Activated T-cell treated with anti-CD3 and anti-CD28 coated beads, Interleukin-2, amount 50 U/mL, for 24 hours (primary cell): ENCODE measurements at regions not wholly inside any gene's neighbourhood (a gene's known extent, or its start where the extent isn't known, plus 50 kb on each side); places are given as distances from the start of the nearest gene placed in this dataset.

ENCODE experiments used
- DNase-seq: peaks from one replicate; pipeline ENCODE4 v3.0.0-alpha.2; 2020
- H3K27ac Mint-ChIP-seq: 2 replicates; pipeline ENCODE4 v1.8.0; 2020; ENCODE audit warnings: mild to moderate bottlenecking, mixed read lengths
- H3K27me3 Mint-ChIP-seq: 2 replicates; pipeline ENCODE4 v1.8.0; 2020; ENCODE audit warnings: mixed read lengths
- H3K36me3 Mint-ChIP-seq: 2 replicates; pipeline ENCODE4 v1.8.0; 2020; ENCODE audit warnings: low read depth, mixed read lengths
- H3K4me1 Mint-ChIP-seq: 2 replicates; pipeline ENCODE4 v1.8.0; 2020; ENCODE audit warnings: low read depth, mixed read lengths
- H3K4me3 Mint-ChIP-seq: 2 replicates; pipeline ENCODE4 v1.8.0; 2020; ENCODE audit warnings: mild to moderate bottlenecking, moderate library complexity, mixed read lengths
- H3K9me3 Mint-ChIP-seq: 2 replicates; pipeline ENCODE4 v1.8.0; 2020; ENCODE audit warnings: mixed read lengths

DNA sequence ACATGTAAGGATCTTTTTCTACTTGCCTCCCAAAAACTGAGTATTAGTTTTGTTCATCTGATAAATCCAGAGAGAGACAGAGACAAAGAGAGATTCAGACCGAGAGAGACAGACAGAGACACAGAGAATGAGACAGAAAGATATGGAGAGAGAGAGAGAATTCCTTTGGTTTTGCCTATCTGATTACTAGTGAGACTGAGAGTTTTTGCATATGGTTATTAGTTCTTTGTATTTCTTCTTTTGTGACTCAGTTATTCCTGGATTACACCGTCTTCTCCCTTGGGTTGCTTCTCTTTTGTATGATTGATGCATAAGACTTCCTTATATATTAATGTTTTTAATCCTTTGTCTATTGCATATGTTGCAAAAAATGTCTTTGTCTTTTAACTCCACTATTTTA is 91.2 kb upstream of the SPATA31C2 start:
- H3K4me1 Mint-ChIP-seq = no peaks in the 10 kb centered on the region
- H3K4me3 Mint-ChIP-seq = no peak overlapping the region
- peaks cover 8% of the 10 kb centered on the region for H3K9me3 Mint-ChIP-seq
- H3K27ac Mint-ChIP-seq = no peak overlapping the region
- no peak for DNase-seq
- H3K36me3 Mint-ChIP-seq = no peaks in the 10 kb centered on the region
- H3K27me3 Mint-ChIP-seq = peaks cover 31% of the 10 kb centered on the region

DNA sequence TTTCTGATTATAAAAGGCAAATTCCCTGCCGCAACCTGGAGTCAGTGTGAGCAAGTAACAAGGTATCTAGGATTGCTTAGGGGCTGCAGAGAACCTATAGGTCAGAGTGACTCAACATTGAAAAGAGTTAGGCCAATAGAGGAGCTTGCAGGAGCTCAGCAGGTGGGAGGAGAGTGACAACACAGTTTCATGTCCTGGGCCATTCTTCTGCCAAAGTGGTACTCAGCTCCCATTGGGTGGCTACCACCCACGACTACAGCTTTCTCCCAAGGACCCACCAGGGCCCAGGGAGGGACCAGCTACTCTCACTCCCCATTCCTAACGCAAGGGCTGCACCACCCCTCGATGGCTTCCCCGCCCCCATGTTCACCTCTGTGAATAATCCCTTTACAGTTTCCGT is 86.7 kb upstream of the SPATA31C2 start:
- H3K27ac Mint-ChIP-seq = no peak overlapping the region
- H3K4me1 Mint-ChIP-seq = no peaks in the 10 kb centered on the region
- no peak for DNase-seq
- H3K36me3 Mint-ChIP-seq = no peaks in the 10 kb centered on the region
- no peak overlapping the region for H3K4me3 Mint-ChIP-seq
- peaks cover 15% of the 10 kb centered on the region for H3K27me3 Mint-ChIP-seq
- H3K9me3 Mint-ChIP-seq = no peaks in the 10 kb centered on the region

DNA sequence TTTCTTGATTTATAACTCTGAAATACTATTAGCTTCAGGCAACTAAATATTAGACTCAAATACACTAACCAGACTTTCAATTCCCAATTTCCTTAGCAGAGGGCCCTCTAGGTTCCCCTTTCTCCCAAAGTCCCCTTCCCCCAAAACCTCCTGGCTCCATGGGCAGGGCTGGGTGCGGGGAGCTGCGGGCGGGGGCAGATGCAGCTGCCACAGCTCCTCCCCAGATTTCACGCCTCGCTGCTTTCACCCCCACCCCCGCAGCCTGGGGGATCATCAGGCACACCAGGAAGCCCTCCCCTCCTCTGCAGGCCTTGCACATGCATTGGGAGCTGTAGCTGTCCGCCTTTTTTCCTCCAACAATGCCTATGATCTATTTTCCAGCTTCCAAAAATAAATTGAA is 82.8 kb upstream of the SPATA31C2 start:
- Mint-ChIP-seq H3K4me3 (no peak overlapping the region), H3K4me1 (no peaks in the 10 kb centered on the region), H3K27me3 (peaks cover 33% of the 10 kb centered on the region), H3K27ac (no peak overlapping the region), H3K36me3 (no peaks in the 10 kb centered on the region), H3K9me3 (no peaks in the 10 kb centered on the region)
- no peak for DNase-seq

DNA sequence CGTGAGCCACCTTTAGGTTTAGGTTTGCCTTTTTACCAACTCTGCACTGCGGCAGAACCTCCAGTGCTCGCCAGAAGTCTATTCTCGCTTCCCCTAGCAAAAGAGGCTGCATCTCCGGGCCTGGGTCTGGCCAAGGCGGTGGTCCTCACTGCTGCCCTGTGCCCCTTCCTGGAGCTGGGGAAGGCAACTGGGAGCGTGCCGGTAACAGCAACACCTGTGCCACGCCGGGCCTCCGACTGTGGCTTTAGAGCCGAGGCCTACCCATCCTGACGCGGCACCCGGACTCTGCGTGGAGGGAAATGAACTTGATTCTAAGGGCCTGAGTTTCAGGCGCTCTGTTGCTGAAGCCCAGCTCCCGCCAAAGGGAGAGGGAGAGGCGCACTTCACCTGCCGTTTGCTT is 82.4 kb upstream of the SPATA31C2 start:
- Mint-ChIP-seq H3K27ac (no peak overlapping the region), H3K27me3 (peaks cover 34% of the 10 kb centered on the region), H3K4me3 (no peak overlapping the region), H3K4me1 (no peaks in the 10 kb centered on the region), H3K36me3 (no peaks in the 10 kb centered on the region), H3K9me3 (no peaks in the 10 kb centered on the region)
- no peak for DNase-seq

DNA sequence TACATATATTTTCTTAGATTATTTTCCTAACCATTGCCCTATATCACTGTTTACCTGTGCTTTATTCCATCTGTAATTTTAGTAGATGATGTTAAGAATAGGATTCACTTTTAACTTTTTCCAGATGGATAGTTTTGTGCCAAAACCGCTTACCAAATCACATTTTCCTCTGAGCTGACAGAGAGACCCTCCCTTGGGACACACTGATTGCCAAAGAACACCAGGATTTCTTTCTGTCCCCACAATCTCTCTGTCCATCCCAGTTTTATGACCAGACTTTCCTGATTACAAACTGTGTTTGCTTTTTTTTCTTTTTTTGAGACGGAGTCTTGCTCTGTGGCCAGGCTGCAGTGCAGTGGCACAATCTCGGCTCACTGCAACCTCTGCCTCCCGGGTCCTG is 81.3 kb upstream of the SPATA31C2 start:
- no peaks in the 10 kb centered on the region for H3K36me3 Mint-ChIP-seq
- H3K9me3 Mint-ChIP-seq = no peaks in the 10 kb centered on the region
- H3K4me1 Mint-ChIP-seq = no peaks in the 10 kb centered on the region
- no peak overlapping the region for H3K27ac Mint-ChIP-seq
- no peak for DNase-seq
- H3K27me3 Mint-ChIP-seq = peaks cover 38% of the 10 kb centered on the region
- H3K4me3 Mint-ChIP-seq = no peak overlapping the region

DNA sequence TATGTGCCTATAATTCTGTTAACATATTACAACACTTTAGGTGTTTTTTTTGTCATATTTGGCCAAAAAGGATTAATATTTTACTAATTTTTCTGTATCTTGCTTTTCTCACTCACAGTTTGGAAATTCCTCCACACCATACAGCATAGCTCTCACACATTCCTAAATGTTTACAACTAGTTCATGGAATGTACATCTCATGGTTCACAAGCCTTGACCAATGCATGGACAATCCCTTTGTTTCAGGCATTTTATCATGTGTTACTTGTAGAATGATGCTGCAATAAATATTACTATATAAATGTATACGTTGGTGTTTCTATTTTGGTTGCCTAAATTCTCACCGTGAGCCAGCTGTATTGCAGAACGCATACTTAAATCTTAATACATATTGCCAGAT is 80.5 kb upstream of the SPATA31C2 start:
- no peaks in the 10 kb centered on the region for H3K36me3 Mint-ChIP-seq
- H3K27me3 Mint-ChIP-seq = peaks cover 38% of the 10 kb centered on the region
- no peak overlapping the region for H3K27ac Mint-ChIP-seq
- peaks cover 1% of the 10 kb centered on the region for H3K9me3 Mint-ChIP-seq
- no peak for DNase-seq
- H3K4me3 Mint-ChIP-seq = no peak overlapping the region
- no peaks in the 10 kb centered on the region for H3K4me1 Mint-ChIP-seq

DNA sequence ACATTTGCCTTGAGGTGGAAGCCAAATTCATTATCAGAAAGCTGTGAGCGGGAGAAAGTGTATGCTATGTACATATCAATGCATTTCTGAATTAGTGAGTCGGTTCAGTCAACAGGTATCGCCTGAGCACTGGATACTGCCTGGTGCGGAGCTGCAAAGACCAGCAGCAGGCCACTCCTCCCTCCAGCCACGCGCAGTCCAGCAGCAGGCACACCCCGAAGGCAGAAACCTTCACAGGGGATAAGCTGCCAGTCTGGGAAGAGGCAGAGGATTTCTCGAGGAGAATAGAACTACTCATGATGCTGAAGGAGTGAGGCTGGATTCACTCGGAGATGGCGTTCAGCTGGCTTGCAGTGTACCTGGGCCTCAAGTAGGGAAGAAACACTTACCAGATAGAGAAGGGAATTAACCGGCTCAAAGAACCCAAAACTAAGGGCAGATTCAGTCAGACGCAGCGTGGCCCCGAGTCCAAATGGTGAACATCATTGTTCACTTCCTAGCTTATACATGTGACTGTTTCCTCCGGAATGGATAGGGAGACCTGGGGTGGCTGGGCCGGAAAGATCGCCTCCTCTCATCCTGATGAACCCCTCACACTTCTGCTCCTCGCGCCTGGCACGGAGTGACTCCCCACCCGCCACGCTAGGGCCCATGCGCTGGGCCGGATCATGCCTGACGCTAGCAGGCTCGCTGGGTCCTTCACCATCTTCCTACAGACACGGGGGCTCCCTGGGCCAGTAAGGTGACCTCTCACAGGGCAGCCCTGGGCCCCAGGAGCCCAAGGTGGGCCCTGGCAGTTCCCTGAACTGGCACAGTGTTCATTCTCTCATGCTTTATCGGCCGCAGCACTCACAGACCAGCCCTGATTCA is 78.1 kb upstream of the SPATA31C2 start:
- H3K27me3 Mint-ChIP-seq = peaks cover 41% of the 10 kb centered on the region
- no peaks in the 10 kb centered on the region for H3K4me1 Mint-ChIP-seq
- H3K4me3 Mint-ChIP-seq = no peak overlapping the region
- peaks cover 5% of the 10 kb centered on the region for H3K9me3 Mint-ChIP-seq
- no peaks in the 10 kb centered on the region for H3K36me3 Mint-ChIP-seq
- DNase-seq = no peak
- H3K27ac Mint-ChIP-seq = no peak overlapping the region

DNA sequence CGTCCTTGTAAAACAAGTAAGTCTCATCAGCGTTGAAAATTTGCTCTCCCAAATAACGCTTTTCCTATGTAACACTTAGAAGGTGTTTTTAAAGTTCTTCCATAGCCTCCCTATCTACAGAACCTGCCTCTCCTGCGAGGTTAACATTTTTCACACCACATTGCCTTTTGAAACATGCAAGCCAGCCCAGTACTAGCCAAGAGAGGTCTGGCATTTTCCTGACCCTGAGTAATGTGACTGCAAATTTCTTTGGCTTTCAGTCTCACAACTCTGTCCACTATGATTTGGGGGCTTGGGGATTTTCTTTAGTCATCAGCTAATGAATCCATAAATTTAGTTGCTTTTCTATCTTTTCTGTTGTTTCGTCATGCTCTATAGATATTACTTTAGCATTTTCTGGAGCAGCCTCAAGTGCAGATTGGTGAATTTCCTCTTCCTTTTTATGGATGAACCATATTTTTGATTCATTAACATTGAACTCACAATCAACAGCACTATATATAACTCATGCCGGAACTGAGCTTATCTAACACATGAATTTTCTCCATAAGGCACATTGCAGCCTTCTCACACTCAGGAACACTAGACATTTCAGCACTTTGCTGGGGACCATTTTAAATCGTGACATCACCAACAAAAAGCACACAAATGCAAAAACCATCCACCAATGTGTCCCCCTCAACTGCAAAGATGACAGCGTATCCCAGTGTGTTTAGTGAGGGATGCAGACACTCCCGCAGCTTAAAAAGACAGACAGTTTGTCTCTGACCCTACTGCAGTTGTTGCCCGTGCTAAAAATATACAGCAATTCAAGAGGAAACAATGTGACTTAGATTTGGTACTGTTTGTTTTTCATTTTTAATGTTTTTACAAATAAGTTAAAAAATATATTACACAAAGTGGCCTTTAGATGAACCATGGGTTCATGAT is 77.2 kb upstream of the SPATA31C2 start:
- H3K36me3 Mint-ChIP-seq = no peaks in the 10 kb centered on the region
- no peak overlapping the region for H3K4me3 Mint-ChIP-seq
- H3K27ac Mint-ChIP-seq = no peak overlapping the region
- DNase-seq = no peak
- H3K9me3 Mint-ChIP-seq = peaks cover 5% of the 10 kb centered on the region
- peaks cover 33% of the 10 kb centered on the region for H3K27me3 Mint-ChIP-seq
- H3K4me1 Mint-ChIP-seq = no peaks in the 10 kb centered on the region

DNA sequence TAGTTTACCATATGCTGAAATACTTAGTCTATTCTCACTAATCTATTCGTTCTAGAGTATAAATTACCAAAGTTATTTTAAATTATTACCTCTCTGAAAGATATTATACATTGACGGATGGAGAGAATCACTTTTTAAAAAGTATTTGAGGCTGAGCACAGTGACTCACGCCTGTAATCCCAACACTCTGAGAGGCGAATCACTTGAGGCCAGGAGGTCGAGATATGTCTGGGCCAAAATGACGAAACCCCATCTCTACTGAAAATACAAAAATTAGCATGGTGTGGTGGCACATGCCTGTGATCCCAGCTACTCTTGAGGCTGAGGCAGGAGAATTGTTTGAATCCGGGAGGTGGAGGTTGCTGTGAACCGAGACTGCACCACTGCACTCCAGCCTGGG is 64.0 kb upstream of the SPATA31C2 start:
- peaks cover 17% of the 10 kb centered on the region for H3K27me3 Mint-ChIP-seq
- H3K9me3 Mint-ChIP-seq = no peaks in the 10 kb centered on the region
- no peak overlapping the region for H3K27ac Mint-ChIP-seq
- no peaks in the 10 kb centered on the region for H3K36me3 Mint-ChIP-seq
- no peak overlapping the region for H3K4me3 Mint-ChIP-seq
- no peak for DNase-seq
- peaks cover 2% of the 10 kb centered on the region for H3K4me1 Mint-ChIP-seq

DNA sequence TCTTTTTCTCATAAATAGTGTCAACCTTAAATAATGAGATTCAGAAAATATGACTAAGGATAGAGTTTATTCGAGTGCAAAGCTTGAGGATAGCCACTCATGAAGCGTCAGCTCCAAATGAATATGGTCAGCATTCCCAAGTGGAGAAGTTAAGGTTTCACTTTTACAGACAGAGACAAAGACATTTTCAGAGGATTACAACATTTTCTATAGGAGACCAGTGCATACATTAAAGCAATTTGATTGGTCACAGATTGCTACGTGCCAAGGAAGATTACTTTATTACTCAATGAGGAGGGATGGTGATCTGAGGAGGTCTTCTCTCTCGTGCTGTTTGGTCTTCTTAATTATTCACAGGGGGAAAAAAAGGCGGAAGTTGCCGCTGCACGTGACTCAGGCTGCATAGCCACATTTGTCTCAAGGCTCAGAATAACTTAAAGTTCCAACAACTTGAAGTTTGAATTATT is 60.1 kb upstream of the SPATA31C2 start:
- Mint-ChIP-seq H3K4me1 (peaks cover 2% of the 10 kb centered on the region), H3K27me3 (peaks cover 32% of the 10 kb centered on the region), H3K9me3 (no peaks in the 10 kb centered on the region), H3K36me3 (no peaks in the 10 kb centered on the region), H3K4me3 (no peak overlapping the region), H3K27ac (no peak overlapping the region)
- no peak for DNase-seq

DNA sequence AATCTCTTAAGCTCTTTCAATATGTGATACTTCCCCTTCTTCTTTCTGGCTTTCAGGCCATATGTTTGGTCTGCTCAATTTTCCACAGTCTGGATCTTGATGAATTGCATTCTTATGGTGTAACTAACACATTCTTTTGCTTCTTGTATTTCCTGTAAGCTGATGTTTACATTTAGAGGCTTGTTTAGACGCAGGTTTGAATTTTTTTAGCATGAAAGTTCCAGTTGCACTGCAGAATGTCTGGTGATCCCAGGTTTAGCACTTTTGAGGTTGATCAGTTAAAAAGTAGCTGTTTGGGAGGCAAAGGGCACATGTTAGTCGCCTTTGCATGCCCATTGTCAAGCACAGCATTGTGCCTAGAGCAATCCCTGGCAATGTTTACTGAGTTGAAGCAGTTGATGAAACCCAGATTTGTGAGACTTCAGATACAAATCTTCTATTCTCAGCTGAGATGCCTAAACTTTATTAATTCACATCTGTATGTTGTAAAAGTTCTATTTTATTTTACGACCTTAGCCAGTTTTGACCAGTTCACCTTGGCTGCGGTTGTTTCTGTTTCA is 59.6 kb upstream of the SPATA31C2 start:
- Mint-ChIP-seq H3K4me3 (no peak overlapping the region), H3K9me3 (no peaks in the 10 kb centered on the region), H3K27me3 (peaks cover 35% of the 10 kb centered on the region), H3K36me3 (no peaks in the 10 kb centered on the region), H3K27ac (no peak overlapping the region), H3K4me1 (peaks cover 2% of the 10 kb centered on the region)
- DNase-seq = no peak

DNA sequence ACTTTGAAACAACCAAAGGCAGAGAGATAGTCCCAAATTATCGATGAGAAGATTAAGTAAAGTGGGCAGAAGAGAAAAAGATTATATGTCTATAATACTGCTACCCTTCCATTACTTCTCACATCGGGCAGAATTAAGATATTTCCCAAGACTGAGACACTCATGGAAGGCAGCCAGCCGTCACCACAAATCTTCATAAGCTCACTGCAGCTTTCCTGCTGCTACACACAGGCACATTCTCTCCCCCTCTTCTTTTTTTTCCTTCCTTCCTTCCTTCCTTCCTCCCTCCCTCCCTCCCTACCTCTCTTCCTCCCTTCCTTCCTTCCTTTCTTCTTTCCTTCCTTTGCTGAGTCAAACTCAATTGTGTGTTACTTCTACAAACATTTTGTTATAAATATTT is 58.7 kb upstream of the SPATA31C2 start:
- Mint-ChIP-seq H3K4me1 (peaks cover 2% of the 10 kb centered on the region), H3K36me3 (no peaks in the 10 kb centered on the region), H3K4me3 (no peak overlapping the region), H3K27ac (no peak overlapping the region), H3K27me3 (peaks cover 41% of the 10 kb centered on the region), H3K9me3 (no peaks in the 10 kb centered on the region)
- DNase-seq = no peak

DNA sequence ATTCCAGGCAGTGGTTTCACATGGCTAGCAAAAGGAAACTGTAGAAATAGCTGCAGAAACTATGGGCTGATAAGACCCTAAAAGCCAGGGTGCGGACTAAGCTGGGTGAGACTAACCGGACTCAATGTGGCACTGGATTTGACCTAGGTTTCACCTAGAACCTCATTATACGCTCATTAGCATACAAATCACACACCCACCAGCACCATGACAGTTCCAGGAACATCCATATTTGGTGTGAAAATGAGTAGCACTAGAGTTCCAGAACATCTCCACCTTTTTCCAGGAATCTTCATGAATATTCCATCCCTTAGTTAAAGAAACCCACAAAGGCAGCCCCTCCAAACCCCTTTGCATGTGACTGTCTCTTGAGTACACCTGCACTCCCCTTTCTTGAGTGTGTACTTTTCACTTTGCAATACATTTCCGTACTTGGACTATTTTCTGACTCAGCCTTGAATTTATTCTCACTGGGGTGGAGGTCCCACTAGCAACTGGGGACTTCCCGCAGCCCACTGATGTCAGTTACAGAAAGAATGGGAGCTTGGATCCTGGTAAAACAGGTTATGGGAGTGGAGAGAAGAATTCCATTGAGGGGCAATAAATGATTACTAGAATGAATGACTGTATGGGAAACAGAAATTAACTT is 58.0 kb upstream of the SPATA31C2 start:
- no peaks in the 10 kb centered on the region for H3K36me3 Mint-ChIP-seq
- peaks cover 2% of the 10 kb centered on the region for H3K4me1 Mint-ChIP-seq
- no peak for DNase-seq
- no peak overlapping the region for H3K4me3 Mint-ChIP-seq
- H3K9me3 Mint-ChIP-seq = no peaks in the 10 kb centered on the region
- no peak overlapping the region for H3K27ac Mint-ChIP-seq
- H3K27me3 Mint-ChIP-seq = peaks cover 44% of the 10 kb centered on the region

DNA sequence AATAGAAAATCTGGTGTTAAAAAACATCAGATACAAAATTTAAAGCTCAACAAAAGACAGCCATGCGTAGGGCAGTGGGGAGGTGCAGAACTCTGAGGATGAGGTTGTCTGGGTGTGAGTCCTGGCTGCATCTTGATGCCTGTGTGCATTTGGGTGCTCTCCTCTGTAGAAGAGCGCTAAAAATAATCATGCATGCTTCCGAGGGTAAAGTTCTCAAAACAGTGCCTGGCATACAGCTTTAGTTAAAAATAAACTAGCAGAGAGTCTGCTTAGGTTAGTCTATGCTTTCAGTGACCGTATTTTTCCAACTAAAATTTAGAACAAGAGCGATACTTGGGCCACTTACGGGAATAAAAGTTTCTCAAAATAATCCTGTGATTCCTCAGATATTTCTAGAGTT is 55.5 kb upstream of the SPATA31C2 start:
- DNase-seq = no peak
- H3K4me1 Mint-ChIP-seq = peaks cover 2% of the 10 kb centered on the region
- H3K36me3 Mint-ChIP-seq = no peaks in the 10 kb centered on the region
- H3K27ac Mint-ChIP-seq = no peak overlapping the region
- no peak overlapping the region for H3K4me3 Mint-ChIP-seq
- H3K27me3 Mint-ChIP-seq = peaks cover 41% of the 10 kb centered on the region
- peaks cover 3% of the 10 kb centered on the region for H3K9me3 Mint-ChIP-seq
